B cell (primary cell): ENCODE measurements at regions not wholly inside any gene's neighbourhood (a gene's known extent, or its start where the extent isn't known, plus 50 kb on each side); places are given as distances from the start of the nearest gene placed in this dataset.

Source experiments
- CTCF ChIP-seq: fragments of 200-600 bp; IDR thresholded peaks from one replicate; pipeline ENCODE4 v1.8.0; 2022; ENCODE audit warnings: antibody characterized with exemption, mild to moderate bottlenecking
- EZH2 ChIP-seq: IDR thresholded peaks from 2 replicates; pipeline ENCODE4 v1.6.1; 2012; ENCODE audit warnings: borderline replicate concordance, low read depth, mild to moderate bottlenecking, moderate library complexity, low read length; ENCODE audit not compliant: insufficient read depth, poor library complexity, severe bottlenecking

GRCh38 chr3:110646496-110646895, 425.1 kb upstream of the NECTIN3 start:
- TF ChIP-seq CTCF (no peak), EZH2 (no peak)
